ENCODE measurements at regions not wholly inside any gene's neighbourhood (a gene's known extent, or its start where the extent isn't known, plus 50 kb on each side); places are given as distances from the start of the nearest gene placed in this dataset.

GRCh38 chr18:67239826-67240225 is 276.7 kb downstream of the DSEL start:
- DNase-seq (ENCODE audit: low read depth): no peak

GRCh38 chr18:67232991-67233390 is 283.5 kb downstream of the DSEL start:
- DNase-seq (ENCODE audit: low read depth): no peak

- peak; percentile 57 for DNase-seq (ENCODE audit: low read depth)
Observed at GRCh38 chr18:67232406-67232805, 284.1 kb downstream of the DSEL start.

GRCh38 chr18:67222887-67223286 is 293.6 kb downstream of the DSEL start:
- no peak for DNase-seq (ENCODE audit: low read depth)

- DNase-seq (ENCODE audit: low read depth): no peak
Observed at GRCh38 chr18:67219821-67220220, 296.7 kb downstream of the DSEL start.

- DNase-seq (ENCODE audit: low read depth): no peak
Observed at GRCh38 chr18:67218556-67218955, 298.0 kb downstream of the DSEL start.

GRCh38 chr18:67217551-67218166 is 298.9 kb downstream of the DSEL start:
- DNase-seq (ENCODE audit: low read depth): peak; percentile 73

- no peak for DNase-seq (ENCODE audit: low read depth)
Observed at GRCh38 chr18:67216846-67217245, 299.7 kb downstream of the DSEL start.

- DNase-seq (ENCODE audit: low read depth): no peak
Observed at GRCh38 chr18:67215686-67216085, 300.8 kb downstream of the DSEL start.

GRCh38 chr18:67211646-67212045 is 304.9 kb downstream of the DSEL start:
- no peak for DNase-seq (ENCODE audit: low read depth)

- DNase-seq (ENCODE audit: low read depth): no peak
Observed at GRCh38 chr18:67200665-67201064, 315.9 kb downstream of the DSEL start.

- DNase-seq (ENCODE audit: low read depth): peak; percentile 73
Observed at GRCh38 chr18:67199993-67200617, 316.4 kb downstream of the DSEL start.

- DNase-seq (ENCODE audit: low read depth): no peak
Observed at GRCh38 chr18:67194886-67195285, 321.6 kb downstream of the DSEL start.

GRCh38 chr18:67192535-67192934 is 324.0 kb downstream of the DSEL start:
- DNase-seq (ENCODE audit: low read depth): no peak

GRCh38 chr18:67183398-67183797 is 333.1 kb downstream of the DSEL start:
- DNase-seq (ENCODE audit: low read depth): no peak

- no peak for DNase-seq (ENCODE audit: low read depth)
Observed at GRCh38 chr18:67179726-67180125, 336.8 kb downstream of the DSEL start.

GRCh38 chr18:67159662-67160061 is 356.9 kb downstream of the DSEL start:
- DNase-seq (ENCODE audit: low read depth): no peak

- no peak for DNase-seq (ENCODE audit: low read depth)
Observed at GRCh38 chr18:67154979-67155378, 361.5 kb downstream of the DSEL start.

- DNase-seq (ENCODE audit: low read depth): no peak
Observed at GRCh38 chr18:67151366-67151765, 365.2 kb downstream of the DSEL start.

GRCh38 chr18:67145586-67146292 is 370.8 kb downstream of the DSEL start:
- no peak for DNase-seq (ENCODE audit: low read depth)

- DNase-seq (ENCODE audit: low read depth): no peak
Observed at GRCh38 chr18:67144329-67144728, 372.2 kb downstream of the DSEL start.

- DNase-seq (ENCODE audit: low read depth): no peak
Observed at GRCh38 chr18:67143028-67143427, 373.5 kb downstream of the DSEL start.

GRCh38 chr18:67142604-67143003 is 373.9 kb downstream of the DSEL start:
- DNase-seq (ENCODE audit: low read depth): no peak
